Activated naive CD8-positive, alpha-beta T cell treated with anti-CD3 and anti-CD28 coated beads, Interleukin-2, amount 50 U/mL, for 24 hours (primary cell): ENCODE measurements at regions not wholly inside any gene's neighbourhood (a gene's known extent, or its start where the extent isn't known, plus 50 kb on each side); places are given as distances from the start of the nearest gene placed in this dataset.

Experiments used
- ATAC-seq: fragments of 150-1000 bp; cut with Tn5 transposase; one replicate; pipeline ENCODE4 v1.10.0; 2021
- DNase-seq: peaks from one replicate; pipeline ENCODE4 v3.0.0; 2021
- H3K27ac Mint-ChIP-seq: one replicate; pipeline ENCODE4 v1.8.0; 2021; ENCODE audit warnings: mild to moderate bottlenecking, mixed read lengths
- H3K27me3 Mint-ChIP-seq: one replicate; pipeline ENCODE4 v1.8.0; 2021; ENCODE audit warnings: mixed read lengths
- H3K36me3 Mint-ChIP-seq: one replicate; pipeline ENCODE4 v1.8.0; 2021; ENCODE audit warnings: low read depth, mixed read lengths
- H3K4me1 Mint-ChIP-seq: one replicate; pipeline ENCODE4 v1.8.0; 2021; ENCODE audit warnings: mixed read lengths
- H3K4me3 Mint-ChIP-seq: one replicate; pipeline ENCODE4 v1.8.0; 2021; ENCODE audit warnings: mild to moderate bottlenecking, moderate library complexity, mixed read lengths
- H3K9me3 Mint-ChIP-seq: one replicate; pipeline ENCODE4 v1.8.0; 2021; ENCODE audit warnings: mixed read lengths

GRCh38 chr14:97633131-97633738 lies 836.1 kb downstream of the VRK1 start:
- DNase-seq (no peak), ATAC-seq (no peak)
- no peak overlapping the region for H3K27ac Mint-ChIP-seq
- no peaks in the 10 kb centered on the region for H3K9me3 Mint-ChIP-seq
- no peak overlapping the region for H3K4me3 Mint-ChIP-seq
- no peaks in the 10 kb centered on the region for H3K36me3 Mint-ChIP-seq
- H3K27me3 Mint-ChIP-seq, result no peaks in the 10 kb centered on the region
- peaks cover 16% of the 10 kb centered on the region for H3K4me1 Mint-ChIP-seq

DNA sequence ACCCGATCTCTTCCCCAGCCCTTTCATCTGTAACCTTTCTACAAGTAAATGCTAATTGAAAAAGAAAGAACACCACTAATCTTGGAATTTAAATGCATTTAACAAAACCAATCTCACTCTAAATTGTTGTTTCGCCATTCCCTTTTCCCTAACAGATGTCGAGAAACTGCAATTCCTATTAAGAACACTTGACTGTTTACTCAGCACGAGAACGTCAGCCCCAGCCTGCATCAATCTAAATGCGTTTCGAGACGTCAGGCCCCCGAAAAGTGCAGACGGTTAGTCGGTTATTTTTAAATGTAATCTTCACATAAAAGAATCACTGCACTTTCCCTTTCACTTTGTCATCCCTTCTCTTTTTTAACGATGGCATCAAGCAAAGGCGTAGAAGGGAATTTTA lies 837.6 kb downstream of the VRK1 start:
- no peak for DNase-seq
- Mint-ChIP-seq H3K9me3 (no peaks in the 10 kb centered on the region), H3K36me3 (no peaks in the 10 kb centered on the region), H3K27ac (peak overlapping the region; percentile 60), H3K4me1 (peaks cover 22% of the 10 kb centered on the region), H3K4me3 (peak overlapping the region; percentile 78), H3K27me3 (no peaks in the 10 kb centered on the region)
- ATAC-seq, result no peak

GRCh38 chr14:97638864-97639263 lies 841.7 kb downstream of the VRK1 start:
- H3K9me3 Mint-ChIP-seq, result no peaks in the 10 kb centered on the region
- H3K27me3 Mint-ChIP-seq, result no peaks in the 10 kb centered on the region
- ATAC-seq (no peak), DNase-seq (no peak)
- H3K36me3 Mint-ChIP-seq, result no peaks in the 10 kb centered on the region
- H3K4me3 Mint-ChIP-seq, result no peak overlapping the region
- H3K4me1 Mint-ChIP-seq, result peaks cover 33% of the 10 kb centered on the region
- H3K27ac Mint-ChIP-seq, result no peak overlapping the region

DNA sequence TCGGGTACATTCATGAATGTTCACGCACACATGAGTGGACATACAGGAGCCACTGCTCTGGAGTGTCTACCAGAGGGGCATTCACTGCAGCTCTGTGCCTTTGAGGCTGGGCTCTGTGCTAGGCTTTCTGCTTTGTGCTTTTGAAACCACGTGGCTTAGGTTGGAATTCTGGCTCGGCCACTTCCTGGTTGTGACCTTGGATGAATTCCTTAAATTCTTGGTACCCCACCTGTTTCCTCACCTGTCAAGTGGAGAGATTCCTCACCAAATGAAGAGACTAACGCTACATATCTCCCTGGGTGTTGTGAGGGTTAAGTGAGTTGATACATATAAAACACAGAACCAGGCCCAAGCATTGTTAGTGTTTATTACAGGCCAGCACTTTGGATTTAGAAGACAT lies 842.8 kb downstream of the VRK1 start:
- Mint-ChIP-seq H3K27me3 (no peaks in the 10 kb centered on the region), H3K36me3 (no peaks in the 10 kb centered on the region), H3K9me3 (no peaks in the 10 kb centered on the region), H3K4me3 (no peak overlapping the region), H3K27ac (no peak overlapping the region), H3K4me1 (peaks cover 24% of the 10 kb centered on the region)
- DNase-seq (no peak), ATAC-seq (no peak)

DNA sequence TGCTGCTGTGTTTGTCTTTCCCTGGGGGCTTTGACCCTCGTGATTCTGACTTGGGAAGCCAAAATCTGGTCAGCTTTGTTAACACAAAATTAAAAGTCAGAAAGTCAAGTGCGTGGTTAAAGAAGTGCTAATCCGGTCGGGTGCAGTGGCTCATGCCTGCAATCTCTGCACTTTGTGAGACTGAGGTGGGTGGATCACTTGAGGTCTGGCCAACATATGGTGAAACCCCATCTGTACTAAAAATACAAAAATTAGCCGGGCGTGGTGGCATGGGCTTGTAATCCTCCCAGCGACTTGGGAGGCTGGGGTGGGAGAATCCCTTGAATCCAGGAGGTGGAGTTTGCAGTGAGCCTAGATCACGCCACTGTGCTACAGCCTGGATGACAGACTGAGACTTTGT lies 844.6 kb downstream of the VRK1 start:
- Mint-ChIP-seq H3K36me3 (no peaks in the 10 kb centered on the region), H3K4me3 (no peak overlapping the region), H3K27ac (no peak overlapping the region), H3K27me3 (no peaks in the 10 kb centered on the region), H3K9me3 (no peaks in the 10 kb centered on the region), H3K4me1 (peaks cover 22% of the 10 kb centered on the region)
- DNase-seq (no peak), ATAC-seq (no peak)

- Mint-ChIP-seq H3K9me3 (no peaks in the 10 kb centered on the region), H3K27ac (no peak overlapping the region), H3K4me1 (peaks cover 22% of the 10 kb centered on the region), H3K36me3 (no peaks in the 10 kb centered on the region), H3K4me3 (no peak overlapping the region), H3K27me3 (no peaks in the 10 kb centered on the region)
- ATAC-seq (no peak), DNase-seq (no peak)
Measured at GRCh38 chr14:97642631-97643030, 845.4 kb downstream of the VRK1 start.

DNA sequence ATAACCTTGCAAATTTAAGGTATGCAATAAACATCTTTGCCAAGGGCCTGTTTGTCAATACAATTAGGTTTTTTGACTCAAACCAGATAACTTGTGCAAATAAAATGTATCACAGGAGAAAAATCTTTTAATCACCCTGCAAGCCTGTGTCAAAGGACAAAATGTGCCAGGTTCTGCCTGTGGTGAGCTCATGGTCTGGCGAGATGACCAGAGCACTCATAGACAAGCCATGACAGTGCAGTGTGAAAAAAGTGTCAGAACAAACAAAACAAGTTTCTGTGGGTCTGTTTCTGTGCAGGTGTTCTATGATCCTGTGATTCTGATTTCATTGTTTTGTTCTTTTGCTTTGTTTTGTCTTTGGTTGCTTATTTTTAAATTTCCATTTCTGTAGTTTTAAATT lies 847.2 kb downstream of the VRK1 start:
- no peaks in the 10 kb centered on the region for H3K27me3 Mint-ChIP-seq

DNA sequence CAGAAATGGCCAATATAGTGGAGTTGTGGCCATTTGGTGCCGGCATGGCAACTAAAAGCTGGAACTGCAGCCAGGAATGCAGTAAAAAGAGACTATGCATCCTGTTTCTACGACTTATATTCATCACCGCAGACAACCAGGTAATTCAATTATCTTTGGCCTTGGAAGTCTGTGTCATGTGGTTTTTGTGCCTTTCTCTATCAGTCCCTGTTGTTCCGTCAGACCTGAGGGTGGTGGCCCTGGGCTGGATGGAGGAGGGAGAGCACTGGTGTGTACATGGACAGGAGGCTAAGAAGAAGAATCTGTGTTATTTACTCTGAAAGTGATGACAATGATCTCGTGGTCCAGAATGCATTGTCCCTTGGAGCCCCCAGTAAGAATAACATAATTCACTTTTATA lies 852.6 kb downstream of the VRK1 start:
- ATAC-seq (no peak), DNase-seq (no peak)
- Mint-ChIP-seq H3K4me3 (no peak overlapping the region), H3K27me3 (no peaks in the 10 kb centered on the region), H3K9me3 (no peaks in the 10 kb centered on the region), H3K27ac (no peak overlapping the region), H3K4me1 (no peaks in the 10 kb centered on the region), H3K36me3 (no peaks in the 10 kb centered on the region)

More for the DNA sequence above, 847.2 kb downstream of the VRK1 start:
- ATAC-seq (no peak), DNase-seq (no peak)
- H3K36me3 Mint-ChIP-seq, result no peaks in the 10 kb centered on the region
- no peak overlapping the region for H3K4me3 Mint-ChIP-seq
- H3K27ac Mint-ChIP-seq, result no peak overlapping the region
- H3K4me1 Mint-ChIP-seq, result peaks cover 13% of the 10 kb centered on the region
- H3K9me3 Mint-ChIP-seq, result no peaks in the 10 kb centered on the region

DNA sequence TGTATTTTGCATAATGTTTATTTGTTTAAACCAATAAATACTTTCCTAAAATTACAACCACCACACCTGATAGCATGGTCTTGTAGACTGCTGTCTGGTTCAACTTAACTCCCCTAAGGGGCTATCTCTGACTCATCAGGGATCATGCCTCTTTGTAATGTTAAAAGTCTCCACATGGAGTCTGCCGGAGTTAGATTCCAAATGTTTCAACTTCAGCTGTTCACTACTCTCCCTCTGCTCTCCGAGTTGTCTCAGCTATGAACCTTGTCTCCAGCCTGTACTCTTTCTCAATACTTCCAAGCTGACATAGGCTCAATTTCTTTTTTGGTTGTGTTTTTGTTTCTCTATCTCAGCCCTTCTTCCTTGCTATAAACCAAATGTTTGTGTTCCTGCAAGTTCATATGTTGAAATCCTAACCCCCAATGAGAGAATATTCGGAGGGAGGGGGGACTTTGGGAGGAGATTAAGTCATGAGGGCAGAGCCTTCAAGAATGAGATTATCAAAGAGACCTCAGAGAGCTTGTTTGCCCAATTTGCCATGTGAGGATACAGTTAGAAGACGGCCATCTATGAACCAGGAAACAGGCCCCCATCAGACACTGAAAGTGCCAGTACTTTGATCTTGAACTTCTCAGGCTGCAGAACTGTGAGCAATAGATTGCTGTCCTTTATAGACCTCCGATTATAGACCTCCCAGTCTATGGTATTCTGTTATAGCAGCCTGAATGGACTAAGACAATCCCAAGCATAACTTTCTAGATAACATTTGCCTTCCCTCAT lies 858.2 kb downstream of the VRK1 start:
- H3K36me3 Mint-ChIP-seq, result no peaks in the 10 kb centered on the region
- DNase-seq, result no peak
- no peak for ATAC-seq
- H3K27ac Mint-ChIP-seq, result no peak overlapping the region
- no peaks in the 10 kb centered on the region for H3K27me3 Mint-ChIP-seq
- no peak overlapping the region for H3K4me3 Mint-ChIP-seq
- H3K9me3 Mint-ChIP-seq, result no peaks in the 10 kb centered on the region
- peaks cover 8% of the 10 kb centered on the region for H3K4me1 Mint-ChIP-seq

DNA sequence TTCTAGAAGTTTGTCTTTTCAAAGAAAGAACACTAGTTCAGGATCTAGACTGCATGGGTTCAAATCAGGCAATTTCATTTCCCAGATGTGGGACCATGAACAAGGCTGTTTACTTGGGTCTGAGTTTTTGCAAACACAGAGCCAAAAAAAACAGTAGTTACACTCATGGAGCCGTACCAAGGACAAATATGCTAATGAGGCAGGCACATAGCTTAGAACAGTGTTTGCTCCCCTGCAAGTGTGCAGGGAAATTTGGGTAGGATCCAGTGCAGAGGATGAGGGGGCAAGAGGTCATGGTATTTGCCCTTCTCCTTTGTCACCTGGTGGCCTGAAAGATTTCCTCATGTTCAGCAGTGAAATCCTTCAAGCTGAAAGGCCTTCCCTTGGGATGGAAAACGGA lies 860.4 kb downstream of the VRK1 start:
- no peaks in the 10 kb centered on the region for H3K36me3 Mint-ChIP-seq
- H3K27ac Mint-ChIP-seq, result no peak overlapping the region
- H3K9me3 Mint-ChIP-seq, result no peaks in the 10 kb centered on the region

DNA sequence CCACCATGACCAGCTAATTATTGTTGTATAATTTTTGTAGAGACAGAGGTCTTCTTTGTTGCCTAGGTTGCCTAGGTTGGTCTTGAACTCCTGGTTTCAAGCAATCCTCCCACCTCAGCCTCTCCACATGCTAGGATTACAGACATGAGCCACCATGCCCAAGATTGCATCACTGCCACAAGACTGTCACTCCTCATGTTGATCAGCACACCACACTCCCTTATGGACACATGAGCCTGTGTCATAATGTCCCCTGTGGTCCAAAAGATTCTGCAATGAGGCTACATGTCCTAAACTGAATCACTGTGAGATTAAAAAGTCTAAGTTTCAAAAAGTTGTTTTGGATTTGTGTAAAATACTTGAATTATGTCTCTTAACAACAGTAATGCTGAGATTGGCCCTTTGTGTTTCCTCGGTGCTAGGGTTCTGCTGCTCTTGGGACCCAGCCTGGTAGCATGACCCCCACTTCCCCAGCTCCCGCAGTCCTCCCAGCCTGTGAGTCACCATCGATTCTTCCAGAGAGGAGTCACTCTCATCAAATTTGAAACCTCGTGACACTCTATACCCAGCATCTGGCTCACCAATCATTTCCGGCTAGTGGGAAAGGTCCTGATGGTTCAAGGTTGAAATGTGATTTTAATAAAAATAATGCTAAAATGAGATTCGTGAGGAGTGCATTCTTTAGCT lies 890.9 kb downstream of the VRK1 start:
- no peaks in the 10 kb centered on the region for H3K27me3 Mint-ChIP-seq
- no peak for ATAC-seq
- no peak overlapping the region for H3K27ac Mint-ChIP-seq
- H3K9me3 Mint-ChIP-seq, result no peaks in the 10 kb centered on the region
- no peaks in the 10 kb centered on the region for H3K36me3 Mint-ChIP-seq
- DNase-seq, result no peak
- H3K4me3 Mint-ChIP-seq, result no peak overlapping the region
- peaks cover 5% of the 10 kb centered on the region for H3K4me1 Mint-ChIP-seq

More for the DNA sequence above, 860.4 kb downstream of the VRK1 start:
- Mint-ChIP-seq H3K4me1 (peaks cover 8% of the 10 kb centered on the region), H3K4me3 (no peak overlapping the region), H3K27me3 (no peaks in the 10 kb centered on the region)
- ATAC-seq (no peak), DNase-seq (no peak)

DNA sequence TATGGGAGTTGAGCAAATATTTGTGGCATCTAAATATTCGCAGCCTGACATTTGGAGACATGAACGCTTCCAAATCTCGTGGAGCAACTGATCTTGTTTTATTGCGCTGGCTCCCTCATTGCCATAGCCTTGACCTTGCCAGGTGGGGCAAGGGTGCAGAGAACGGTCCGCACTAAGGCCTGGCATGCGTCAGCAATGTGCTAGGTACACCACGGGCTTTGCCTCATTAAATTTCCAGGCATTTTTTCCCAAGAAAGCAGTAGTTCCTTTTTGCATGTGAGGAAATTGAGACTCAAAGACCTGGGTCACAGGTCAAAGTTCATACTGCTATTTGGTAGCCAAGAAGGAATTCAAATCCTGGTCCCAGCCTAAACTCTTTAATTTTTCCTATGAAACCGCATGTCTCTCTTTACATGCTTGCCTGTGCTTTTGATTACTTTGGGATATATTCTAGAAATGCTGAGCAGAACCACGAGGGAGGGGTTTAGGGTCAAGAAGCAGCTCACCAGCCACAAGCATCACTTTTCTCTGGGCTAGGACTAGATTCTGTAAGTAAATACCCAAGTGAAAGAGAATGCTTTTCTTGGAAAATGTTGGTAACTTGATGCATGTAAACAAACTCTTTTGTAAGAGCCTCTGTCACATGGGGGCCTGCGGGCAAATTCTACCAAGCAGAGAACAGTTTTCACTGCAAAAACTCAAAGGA lies 891.6 kb downstream of the VRK1 start:
- Mint-ChIP-seq H3K36me3 (no peaks in the 10 kb centered on the region), H3K27ac (no peak overlapping the region), H3K4me1 (peaks cover 5% of the 10 kb centered on the region), H3K9me3 (no peaks in the 10 kb centered on the region), H3K27me3 (no peaks in the 10 kb centered on the region), H3K4me3 (no peak overlapping the region)
- DNase-seq (no peak), ATAC-seq (no peak)

DNA sequence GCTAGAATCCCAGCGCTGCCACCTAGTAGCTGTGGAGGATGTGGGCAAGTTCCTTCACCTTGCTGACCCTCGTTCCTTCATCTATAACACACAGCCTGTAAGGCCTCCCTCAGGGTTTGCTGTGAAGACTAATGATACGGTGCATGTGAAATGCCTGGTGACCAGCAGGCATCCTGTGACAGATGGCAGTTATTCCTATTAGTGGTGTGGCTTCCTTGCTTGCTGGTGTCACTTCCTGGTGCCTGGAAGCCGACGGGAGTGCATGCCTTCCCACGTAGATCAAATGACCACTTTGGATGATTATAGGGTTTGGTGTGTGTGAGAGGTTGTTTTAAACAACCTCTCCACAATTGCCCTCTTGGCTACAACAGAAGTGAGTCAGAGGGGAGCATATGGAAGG lies 894.9 kb downstream of the VRK1 start:
- Mint-ChIP-seq H3K4me3 (no peak overlapping the region), H3K36me3 (no peaks in the 10 kb centered on the region)

DNA sequence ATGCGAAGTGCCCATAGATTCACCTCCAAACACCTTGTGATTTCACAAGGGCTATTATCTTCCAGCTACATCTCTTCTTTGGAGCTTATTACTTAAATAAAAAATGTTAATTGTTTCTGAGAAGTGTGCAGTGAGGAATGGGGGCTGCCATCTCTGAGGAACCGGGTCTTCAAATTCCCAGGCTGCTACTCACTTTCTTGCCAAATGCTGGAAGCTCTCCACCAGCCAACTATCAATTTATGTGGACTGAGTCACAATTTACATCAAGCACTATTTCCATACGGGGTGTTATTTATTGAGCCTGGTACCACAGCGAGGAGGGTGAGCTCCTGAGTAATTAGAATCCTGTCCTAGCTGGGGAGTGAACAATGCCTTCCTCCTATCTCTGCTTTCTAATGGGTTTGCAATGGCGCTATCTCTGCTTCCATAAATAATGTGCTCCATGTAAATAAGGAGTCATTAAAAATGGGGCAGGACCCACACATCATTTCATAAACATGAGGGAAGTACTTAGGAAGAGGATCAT lies 898.3 kb downstream of the VRK1 start:
- H3K9me3 Mint-ChIP-seq, result peaks cover 14% of the 10 kb centered on the region
- DNase-seq (no peak), ATAC-seq (no peak)
- no peaks in the 10 kb centered on the region for H3K27me3 Mint-ChIP-seq
- H3K4me3 Mint-ChIP-seq, result no peak overlapping the region
- peaks cover 16% of the 10 kb centered on the region for H3K4me1 Mint-ChIP-seq
- peaks cover 3% of the 10 kb centered on the region for H3K36me3 Mint-ChIP-seq
- H3K27ac Mint-ChIP-seq, result no peak overlapping the region

More for the DNA sequence above, 894.9 kb downstream of the VRK1 start:
- Mint-ChIP-seq H3K9me3 (no peaks in the 10 kb centered on the region), H3K27me3 (no peaks in the 10 kb centered on the region), H3K4me1 (peaks cover under 1% of the 10 kb centered on the region), H3K27ac (no peak overlapping the region)
- ATAC-seq (no peak), DNase-seq (no peak)
